ENCODE measurements at regions not wholly inside any gene's neighbourhood (a gene's known extent, or its start where the extent isn't known, plus 50 kb on each side); places are given as distances from the start of the nearest gene placed in this dataset.
"Not testable (repeated sequence)": the region's sequence is repeated elsewhere in the genome, so short reads cannot be mapped to it uniquely, and the experiment has no call there.

DNA sequence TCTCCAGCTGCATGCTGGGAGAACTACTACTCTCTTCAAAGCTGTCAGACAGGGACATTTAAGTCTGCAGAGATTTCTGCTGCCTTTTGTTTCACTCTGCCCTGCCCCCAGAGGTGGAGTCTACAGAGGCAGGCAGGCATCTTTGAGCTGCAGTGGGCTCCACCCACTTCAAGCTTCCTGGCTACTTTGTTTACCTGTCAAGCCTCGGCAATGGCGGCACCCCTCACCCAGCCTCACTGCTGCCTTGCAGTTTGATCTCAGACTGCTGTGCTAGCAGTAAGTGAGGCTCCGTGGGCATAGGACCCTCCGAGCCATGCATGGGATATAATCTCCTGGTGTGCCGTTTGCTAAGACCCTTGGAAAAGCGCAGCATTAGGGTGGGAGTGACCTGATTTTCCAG is 61.7 kb downstream of the DMRTA1 start:
- intact Hi-C loops (cut with DNase I), result not testable (repeated sequence)
- DNase-seq (ENCODE audit: low spot score), result peak; percentile 74

DNA sequence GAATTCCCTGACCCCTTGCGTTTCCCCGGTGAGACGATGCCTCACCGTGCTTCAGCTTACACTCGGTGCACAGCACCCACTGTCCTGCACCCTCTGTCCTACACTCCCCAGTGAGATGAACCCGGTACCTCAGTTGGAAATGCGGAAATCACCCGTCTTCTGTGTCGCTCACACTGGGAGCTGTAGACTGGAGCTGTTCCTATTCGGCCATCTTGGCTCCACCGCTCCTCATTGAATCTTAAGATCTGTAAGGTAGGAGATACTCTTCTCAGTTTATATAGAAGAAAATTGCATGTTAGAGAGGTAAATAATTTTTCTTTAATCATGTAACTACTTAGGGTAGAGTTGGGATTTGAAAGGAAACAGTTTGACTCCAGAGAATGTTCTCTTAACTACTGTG is 62.2 kb downstream of the DMRTA1 start:
- DNase-seq (ENCODE audit: low spot score), result no peak
- intact Hi-C loops (cut with DNase I), result no loop called here

DNA sequence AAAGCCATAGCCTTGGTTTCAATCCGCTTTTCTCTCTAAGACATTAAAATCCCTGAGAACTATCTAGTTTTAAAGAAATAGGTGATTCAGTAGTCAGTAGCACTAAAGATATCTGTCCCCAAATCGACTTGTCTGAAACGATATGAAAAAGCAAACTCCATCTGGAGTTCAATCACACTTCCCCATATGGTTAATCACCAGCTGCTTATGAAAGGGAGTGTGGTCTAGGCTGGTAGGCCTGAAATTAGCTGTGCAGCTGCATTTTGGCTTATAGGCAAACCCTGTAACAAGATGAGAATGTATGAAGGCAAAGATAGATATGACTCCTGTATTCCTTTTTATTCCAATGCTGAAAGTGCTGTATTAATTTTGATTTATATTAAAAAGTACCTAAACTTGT is 65.9 kb downstream of the DMRTA1 start:
- intact Hi-C loops (cut with DNase I), result no loop called here
- no peak for DNase-seq (ENCODE audit: low spot score)

DNA sequence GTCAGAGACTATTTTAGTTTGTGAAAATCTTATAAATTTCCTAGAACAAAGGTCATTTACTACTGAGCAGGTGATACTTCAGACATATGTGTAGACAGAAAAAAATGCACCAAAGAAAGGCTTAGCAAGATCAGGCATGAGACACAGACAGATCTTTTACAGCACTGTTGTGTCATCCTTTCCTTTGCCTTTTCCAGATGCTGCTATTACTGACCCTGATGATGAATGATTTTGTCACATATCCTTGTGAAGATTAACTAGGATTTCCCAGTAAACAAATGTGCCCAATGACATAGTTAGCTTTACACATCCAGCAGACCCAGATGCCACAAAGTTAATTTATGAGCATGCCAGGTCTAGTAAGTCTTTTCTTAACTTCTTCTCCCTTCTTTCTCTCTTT is 68.2 kb downstream of the DMRTA1 start:
- intact Hi-C loops (cut with DNase I), result no loop called here
- no peak for DNase-seq (ENCODE audit: low spot score)

DNA sequence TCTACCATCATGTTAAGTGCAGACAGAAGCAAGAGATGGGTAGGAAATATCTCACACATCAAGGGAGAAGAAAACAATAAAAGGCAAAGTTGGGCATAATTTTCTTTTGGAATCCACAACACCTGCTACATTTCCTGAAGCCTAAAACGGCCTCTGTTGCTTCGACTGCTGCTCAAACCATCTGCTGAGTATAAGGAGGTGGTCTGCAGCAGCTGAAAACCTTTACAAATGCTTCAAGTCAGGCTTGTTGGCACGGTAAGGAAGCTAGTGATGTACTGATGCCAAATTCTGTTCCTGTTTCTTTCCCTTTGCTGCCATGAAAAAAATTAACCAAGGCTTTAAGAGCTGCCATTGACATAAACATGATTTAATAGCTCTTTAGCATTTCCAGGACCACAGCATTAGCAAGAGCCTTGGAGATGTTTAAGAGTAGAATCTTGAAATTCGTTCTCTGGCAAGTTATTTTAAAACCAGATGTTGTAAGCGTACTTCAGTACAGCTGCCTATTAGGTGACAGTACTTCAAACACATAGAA is 75.6 kb downstream of the DMRTA1 start:
- intact Hi-C loops (cut with DNase I), result no loop called here
- DNase-seq (ENCODE audit: low spot score), result no peak

DNA sequence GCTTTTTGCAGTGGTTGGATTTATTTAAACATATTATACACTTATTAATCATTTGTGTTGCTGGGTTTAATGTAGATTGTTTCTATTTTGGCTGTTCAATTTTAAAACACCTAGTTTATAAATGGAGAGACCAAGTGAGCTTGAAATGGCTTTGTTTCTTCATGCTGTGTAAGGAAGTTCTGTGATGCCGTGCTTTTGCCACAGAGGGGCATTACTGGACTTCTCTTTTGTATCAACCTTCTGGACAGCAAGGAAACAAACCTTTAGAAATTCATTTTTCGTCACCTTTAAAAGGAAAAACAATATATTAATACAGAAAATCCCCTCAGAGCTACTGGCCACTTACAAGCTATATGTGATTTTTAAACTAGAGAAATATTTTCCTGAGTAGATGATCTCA is 81.9 kb downstream of the DMRTA1 start:
- no peak for DNase-seq (ENCODE audit: low spot score)
- intact Hi-C loops (cut with DNase I), result no loop called here

DNA sequence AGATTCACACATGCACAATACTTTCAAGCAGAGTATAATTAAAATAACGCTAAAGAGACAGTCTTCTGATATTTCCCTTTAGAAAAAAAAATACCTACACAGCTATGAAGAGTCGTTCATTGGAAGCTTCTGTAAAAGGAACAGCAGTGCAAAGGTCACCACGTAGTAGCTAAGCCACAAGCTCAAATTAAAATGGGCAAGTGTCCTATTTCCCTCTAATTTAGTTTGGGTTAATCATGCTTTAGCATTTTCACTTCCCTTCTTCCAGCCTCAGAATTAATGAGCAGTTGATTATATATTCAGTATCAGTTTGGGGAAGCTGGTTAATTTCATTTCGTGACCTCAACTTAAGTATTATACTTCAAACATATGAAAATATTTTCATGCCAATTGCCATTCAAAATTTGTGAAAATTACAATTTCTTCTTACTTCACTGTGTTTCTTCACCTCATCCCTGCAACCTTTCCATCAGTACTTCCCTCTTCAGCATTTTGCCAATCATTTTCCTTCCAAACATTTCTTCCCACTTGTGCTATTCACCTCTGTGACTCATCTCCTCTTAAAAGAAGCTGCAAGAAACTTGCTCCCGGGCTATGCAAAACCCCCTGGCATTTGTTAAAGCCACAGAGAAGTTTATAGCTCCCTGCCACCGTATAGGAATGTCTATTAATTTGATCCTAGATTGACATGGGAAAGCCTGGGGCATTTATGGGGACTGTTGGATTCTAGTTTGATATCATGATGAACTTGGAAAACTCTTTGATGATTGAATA is 83.0 kb downstream of the DMRTA1 start:
- intact Hi-C loops (cut with DNase I), result no loop called here

DNA sequence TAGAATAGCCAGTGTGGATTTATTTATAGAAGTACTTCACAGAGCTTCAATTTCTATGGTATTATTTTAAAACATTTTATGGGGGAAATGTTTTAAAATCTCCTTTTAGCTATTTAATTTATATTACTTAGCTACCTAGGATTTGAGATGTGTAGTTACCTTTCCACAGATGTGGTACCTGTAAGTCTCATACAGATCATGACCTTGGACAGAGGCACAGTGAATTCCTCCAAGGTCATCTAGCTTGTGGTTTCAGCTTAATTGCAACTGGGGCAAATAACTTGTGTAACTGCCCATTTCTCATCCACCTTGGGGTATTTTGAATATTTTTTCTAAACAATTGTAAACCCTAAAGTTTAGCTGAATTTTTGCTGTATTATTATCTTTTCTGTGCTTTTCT is 89.2 kb downstream of the DMRTA1 start:
- intact Hi-C loops (cut with DNase I), result no loop called here
- DNase-seq (ENCODE audit: low spot score), result no peak

More for the DNA sequence above, 83.0 kb downstream of the DMRTA1 start:
- no peak for DNase-seq (ENCODE audit: low spot score)

DNA sequence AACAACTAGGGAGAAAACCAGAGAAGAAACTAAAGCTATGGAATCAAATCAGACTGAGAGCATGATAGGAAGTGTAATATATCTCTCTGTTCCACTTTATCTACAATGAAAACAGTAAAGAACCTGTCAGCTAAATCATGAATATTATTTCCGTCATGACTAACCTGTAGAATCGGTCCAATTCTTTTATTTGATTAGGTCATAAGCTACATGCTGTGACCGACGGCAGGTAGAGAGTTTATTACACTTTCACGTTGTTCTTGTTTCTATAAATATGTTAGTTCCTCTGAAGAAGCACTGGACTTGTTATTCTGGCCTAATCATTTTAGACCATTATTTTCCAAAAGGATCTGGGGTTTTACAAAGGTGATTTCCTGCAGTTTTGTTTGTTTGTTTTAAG is 91.1 kb downstream of the DMRTA1 start:
- intact Hi-C loops (cut with DNase I), result no loop called here
- no peak for DNase-seq (ENCODE audit: low spot score)

DNA sequence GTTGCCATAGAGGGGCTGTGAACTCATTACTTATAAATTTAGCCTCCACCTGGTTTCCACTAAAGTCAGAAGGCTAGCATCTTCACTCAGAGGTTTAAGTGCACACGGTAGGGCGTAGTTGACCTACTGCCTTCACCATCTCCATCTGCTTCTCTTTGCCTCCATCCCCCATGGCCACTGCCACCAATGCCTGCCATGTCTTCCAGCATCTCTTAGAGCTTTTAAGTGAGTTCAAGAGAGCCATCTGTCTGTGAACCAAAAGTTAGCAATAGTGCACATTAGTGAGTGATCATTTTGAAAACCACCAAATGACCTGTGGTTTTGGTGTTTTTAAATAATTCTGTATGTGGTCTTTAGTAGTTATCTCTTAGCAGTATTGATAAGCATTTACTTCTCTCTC is 102.0 kb downstream of the DMRTA1 start:
- intact Hi-C loops (cut with DNase I), result loop anchor here in 1 of 2 donors (5.0 kb wide), 1 partner anchor 364 kb away; no protein-coding TSS in a partner anchor
- DNase-seq (ENCODE audit: low spot score), result no peak

DNA sequence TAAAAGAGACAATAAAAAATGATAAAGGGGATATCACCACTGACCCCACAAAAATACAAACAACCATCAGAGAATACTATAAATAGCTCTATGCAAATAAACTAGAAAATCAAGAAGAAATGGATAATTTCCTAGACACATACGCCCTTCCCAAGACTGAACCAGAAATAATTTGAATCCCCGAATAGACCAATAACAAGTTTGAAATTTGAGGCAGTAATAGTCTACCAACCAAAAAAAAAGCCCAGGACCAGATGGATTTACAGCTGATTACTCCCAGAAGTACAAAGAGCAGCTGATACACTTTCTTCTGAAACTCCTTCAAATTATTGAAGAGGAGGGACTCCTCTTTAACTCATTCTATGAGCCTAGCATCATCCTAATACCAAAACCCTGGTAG is 128.1 kb downstream of the DMRTA1 start:
- intact Hi-C loops (cut with DNase I), result no loop called here
- DNase-seq (ENCODE audit: low spot score), result no peak

DNA sequence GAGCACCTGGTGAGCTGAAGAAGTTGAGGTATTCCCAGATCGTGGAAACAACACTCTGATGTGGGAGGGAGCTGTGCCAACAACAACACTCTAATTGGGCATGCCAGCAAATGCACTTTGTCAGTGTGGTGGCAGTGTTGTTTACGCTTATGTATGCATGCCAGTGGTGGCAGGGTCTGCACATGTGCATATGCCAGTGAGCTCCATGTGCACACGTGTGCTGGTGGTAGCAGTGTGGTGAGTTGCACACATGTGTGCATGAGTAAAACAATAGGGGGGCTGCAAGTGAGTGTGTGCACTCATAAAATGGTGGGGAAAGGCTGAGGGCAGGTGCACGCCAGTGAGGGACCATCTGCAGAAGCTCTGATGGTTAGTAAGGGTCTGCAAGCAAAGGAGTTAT is 134.2 kb downstream of the DMRTA1 start:
- intact Hi-C loops (cut with DNase I), result no loop called here

DNA sequence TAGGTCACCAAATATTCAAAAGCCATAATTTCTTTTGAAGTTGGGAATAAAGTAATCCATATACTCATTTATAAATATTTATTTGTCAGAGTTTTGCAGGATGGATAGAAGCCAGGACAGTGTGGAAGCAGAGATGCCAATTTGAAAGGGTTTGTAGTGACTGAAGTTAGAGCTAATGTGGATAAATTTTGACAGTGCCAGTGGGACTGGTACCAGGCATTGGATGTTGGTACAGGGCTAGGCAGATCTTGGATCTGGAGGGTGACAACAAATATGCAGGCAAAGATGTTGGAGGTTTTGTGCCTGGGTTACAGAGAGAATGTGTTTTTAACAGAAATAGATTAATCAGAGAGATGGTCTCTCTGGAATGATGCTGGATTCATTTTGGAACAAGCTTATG is 135.6 kb downstream of the DMRTA1 start:
- no peak for DNase-seq (ENCODE audit: low spot score)
- intact Hi-C loops (cut with DNase I), result no loop called here

More for the DNA sequence above, 134.2 kb downstream of the DMRTA1 start:
- DNase-seq (ENCODE audit: low spot score), result no peak

DNA sequence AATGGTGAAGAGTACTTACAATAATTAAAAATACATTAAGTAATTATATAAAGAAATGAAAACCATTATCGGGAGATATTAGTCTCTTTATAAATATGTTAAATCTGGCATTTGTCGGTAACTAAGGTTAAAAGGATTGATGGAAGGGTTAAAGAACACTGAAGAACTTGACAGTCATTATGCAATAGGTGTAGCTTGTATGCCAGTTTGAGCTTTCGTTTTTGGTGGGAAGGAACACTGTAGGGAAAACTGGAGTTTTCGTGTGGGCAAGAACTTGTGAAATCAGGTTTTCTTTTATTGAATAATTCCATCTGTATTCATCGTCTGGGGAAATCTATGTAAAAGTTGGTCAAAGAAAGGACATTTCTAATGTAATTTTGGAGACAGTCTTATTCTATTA is 142.3 kb downstream of the DMRTA1 start:
- DNase-seq (ENCODE audit: low spot score), result no peak
- intact Hi-C loops (cut with DNase I), result no loop called here

DNA sequence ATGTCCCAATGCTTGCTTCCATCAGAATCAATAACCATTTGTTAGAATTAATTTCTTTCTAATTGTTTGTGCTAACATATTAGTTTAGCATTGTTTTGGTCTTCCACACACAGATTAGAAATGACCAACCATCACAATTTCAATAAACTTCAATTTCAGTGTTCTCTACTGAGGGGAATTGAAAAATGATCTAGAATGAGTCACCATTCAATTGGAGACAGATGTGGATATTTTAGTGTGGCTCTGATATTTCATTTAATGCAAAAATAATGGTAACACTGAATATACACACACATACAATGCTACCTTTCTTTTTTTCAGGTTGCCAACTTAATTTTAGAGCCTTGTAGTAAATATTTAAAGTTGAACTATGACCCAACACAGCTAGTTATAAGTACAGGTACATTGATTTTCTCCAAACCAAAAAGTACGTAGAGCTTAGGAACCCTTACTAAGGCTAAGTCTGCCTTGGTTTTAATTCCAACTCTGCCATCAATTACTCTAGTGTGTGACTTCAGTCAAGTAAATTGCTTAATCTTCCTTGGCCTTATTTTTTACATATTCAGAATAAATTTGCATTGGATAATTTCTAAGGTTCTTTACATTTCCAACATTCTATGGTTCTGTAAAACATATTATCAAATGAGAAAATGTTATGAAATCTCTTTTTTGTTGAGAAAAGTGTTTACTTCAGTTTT is 143.9 kb downstream of the DMRTA1 start:
- intact Hi-C loops (cut with DNase I), result no loop called here
- DNase-seq (ENCODE audit: low spot score), result no peak

DNA sequence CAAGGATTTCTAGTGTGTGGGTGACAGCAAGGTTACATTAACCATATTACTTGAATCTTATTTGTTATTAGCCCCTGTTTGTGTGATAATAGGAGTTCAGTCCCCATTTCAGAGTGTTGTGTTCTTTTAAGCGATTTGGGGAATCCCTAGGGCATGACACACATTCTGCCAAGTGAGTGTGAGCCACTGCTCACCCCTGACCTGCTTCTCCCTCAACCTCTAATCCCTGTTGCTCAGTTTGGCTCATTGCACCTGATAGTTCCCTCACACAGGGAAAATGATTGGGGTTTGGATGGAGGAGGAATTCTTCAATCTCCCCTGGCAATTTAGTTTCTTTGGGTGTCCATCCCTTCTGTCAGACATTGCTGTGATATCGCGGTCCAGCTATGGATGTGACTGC is 149.2 kb downstream of the DMRTA1 start:
- intact Hi-C loops (cut with DNase I), result no loop called here
- no peak for DNase-seq (ENCODE audit: low spot score)

DNA sequence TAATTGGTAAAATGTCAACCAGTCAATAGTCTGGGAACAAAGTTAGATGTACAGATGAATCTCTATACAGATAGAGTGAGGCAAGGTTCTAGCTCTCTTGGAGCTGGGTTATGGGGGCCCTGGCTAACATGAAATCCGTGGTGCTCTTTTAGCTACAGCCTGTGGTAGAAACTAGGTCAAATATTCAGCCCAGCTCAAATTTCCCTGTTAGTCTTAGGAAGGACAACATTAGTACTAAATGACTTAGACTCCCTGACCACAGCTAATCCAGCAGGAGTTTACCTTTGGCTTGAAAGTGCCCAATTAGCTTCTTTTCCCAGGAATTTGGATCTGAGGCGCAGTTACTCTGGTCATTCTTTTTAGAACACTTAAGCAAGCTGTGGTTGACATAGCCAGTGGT is 170.5 kb downstream of the DMRTA1 start:
- intact Hi-C loops (cut with DNase I), result no loop called here
- DNase-seq (ENCODE audit: low spot score), result no peak

DNA sequence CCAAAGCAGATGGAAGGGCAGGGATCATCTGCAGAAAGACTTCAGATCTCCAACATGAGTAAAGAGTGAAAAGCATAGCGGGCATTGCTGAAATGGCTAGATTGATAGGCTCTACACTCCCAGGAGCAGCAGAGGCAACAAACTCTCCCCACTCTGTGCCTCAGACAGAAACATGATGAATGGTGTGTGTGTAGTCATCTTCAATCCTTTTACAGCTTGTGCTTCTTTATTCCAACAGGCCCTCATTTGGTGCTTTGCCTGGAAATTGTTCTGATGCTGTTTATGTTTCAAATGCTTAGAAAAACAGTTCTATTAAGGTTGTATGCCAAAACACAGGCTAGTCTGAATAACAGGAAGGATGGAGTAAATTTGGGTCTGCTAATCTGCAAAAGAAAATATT is 176.2 kb downstream of the DMRTA1 start:
- intact Hi-C loops (cut with DNase I), result no loop called here
- no peak for DNase-seq (ENCODE audit: low spot score)

DNA sequence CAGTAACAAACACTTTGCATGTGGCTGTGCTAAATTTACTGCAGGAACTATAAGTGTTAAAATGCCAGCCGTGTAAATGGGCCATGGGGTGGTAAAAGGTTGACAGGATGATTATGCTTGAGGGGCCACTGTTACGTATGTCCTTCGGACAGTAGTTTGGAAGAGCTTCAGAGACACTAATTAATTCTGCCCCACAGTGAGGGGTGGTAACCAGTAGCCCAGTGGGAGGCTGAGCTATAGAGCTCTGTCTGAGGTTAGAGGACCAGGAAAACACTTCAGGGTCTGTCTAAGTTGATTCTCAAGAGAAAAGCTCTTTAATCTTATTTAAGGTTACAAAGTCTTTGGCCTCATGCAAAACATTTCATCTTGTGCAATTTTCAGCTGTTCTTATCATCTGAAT is 176.6 kb downstream of the DMRTA1 start:
- DNase-seq (ENCODE audit: low spot score), result no peak

DNA sequence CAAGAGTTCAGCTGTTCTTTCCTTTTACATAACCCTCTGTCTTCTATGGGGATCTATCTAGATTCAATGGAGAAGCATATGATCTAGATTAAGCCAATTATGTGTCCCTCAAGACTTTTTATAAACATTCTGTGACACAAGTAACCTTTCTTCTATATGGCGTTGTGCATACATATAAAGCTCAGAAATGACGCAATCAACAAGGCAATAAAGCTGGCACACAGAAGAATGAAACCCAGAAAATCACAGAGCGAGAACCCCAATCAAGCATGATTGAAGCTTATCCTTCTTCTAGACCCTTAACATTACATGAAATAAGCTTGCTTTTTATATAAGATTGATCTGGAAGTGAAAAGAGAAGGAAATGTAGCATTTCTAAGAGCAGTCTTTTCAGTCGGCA is 178.9 kb downstream of the DMRTA1 start:
- intact Hi-C loops (cut with DNase I), result no loop called here

More for the DNA sequence above, 176.6 kb downstream of the DMRTA1 start:
- intact Hi-C loops (cut with DNase I), result no loop called here

DNA sequence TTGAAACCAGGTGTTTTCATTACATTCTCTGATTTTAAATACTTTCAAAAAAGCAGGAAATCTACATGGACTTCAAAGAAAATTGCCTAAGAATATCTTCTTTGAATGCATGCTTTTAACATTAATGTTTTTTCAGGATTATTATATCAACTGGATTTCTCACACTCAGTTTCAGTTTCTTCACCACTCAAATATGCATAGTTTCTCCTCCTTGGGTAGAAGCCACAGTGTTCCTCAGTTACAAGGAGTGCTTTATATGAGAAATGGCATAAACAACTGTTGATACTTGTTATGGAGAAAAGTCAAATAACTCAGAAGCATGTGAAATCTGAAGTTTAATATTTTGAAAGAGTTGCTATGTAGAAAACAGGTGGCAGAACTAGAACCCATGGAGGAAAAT is 196.9 kb downstream of the DMRTA1 start:
- intact Hi-C loops (cut with DNase I), result no loop called here
- DNase-seq (ENCODE audit: low spot score), result no peak

More for the DNA sequence above, 178.9 kb downstream of the DMRTA1 start:
- no peak for DNase-seq (ENCODE audit: low spot score)

Data from posterior vena cava (tissue), 2 donors.